GM23338 (cell line): ENCODE measurements at regions not wholly inside any gene's neighbourhood (a gene's known extent, or its start where the extent isn't known, plus 50 kb on each side); places are given as distances from the start of the nearest gene placed in this dataset.

ENCODE experiments used
- ATAC-seq: fragments of 200-7000 bp; cut with Tn5 transposase; 3 replicates; pipeline ENCODE4 v1.9.1; 2020
- DNase-seq: peaks from one replicate; pipeline ENCODE4 v3.0.0-alpha.2; 2015; ENCODE audit warnings: low spot score
- H2AFZ ChIP-seq: fragments of 200-600 bp; sonication (generic); 2 replicates; pipeline ENCODE4 v1.8.0; 2016; ENCODE audit warnings: antibody characterized with exemption, mild to moderate bottlenecking, moderate library complexity
- H3F3A ChIP-seq: fragments of 200-600 bp; sonication (generic); replicated peaks from 2 replicates; pipeline ENCODE4 v1.8.0; 2017; ENCODE audit warnings: antibody characterized with exemption, mixed run types, low read depth
- H3K27ac ChIP-seq: fragments of 200-600 bp; sonication (generic); 2 replicates; pipeline ENCODE4 v1.6.1; 2016; ENCODE audit warnings: low read depth
- H3K27me3 ChIP-seq: fragments of 200-600 bp; sonication (generic); 2 replicates; pipeline ENCODE4 v1.8.0; 2016; ENCODE audit warnings: mild to moderate bottlenecking, mixed run types, moderate library complexity; ENCODE audit not compliant: insufficient read depth
- H3K36me3 ChIP-seq: fragments of 200-600 bp; sonication (generic); 2 replicates; pipeline ENCODE4 v1.8.0; 2016; ENCODE audit warnings: mild to moderate bottlenecking; ENCODE audit not compliant: insufficient read depth
- H3K4me1 ChIP-seq: fragments of 200-600 bp; sonication (generic); 2 replicates; pipeline ENCODE4 v1.8.0; 2016; ENCODE audit warnings: mild to moderate bottlenecking, moderate library complexity; ENCODE audit not compliant: insufficient read depth
- H3K4me2 ChIP-seq: fragments of 200-600 bp; sonication (generic); 2 replicates; pipeline ENCODE4 v1.7.1; 2017; ENCODE audit warnings: mixed run types
- H3K4me3 ChIP-seq: fragments of 200-600 bp; sonication (generic); 2 replicates; pipeline ENCODE4 v1.6.1; 2016; ENCODE audit warnings: mixed run types
- H3K79me2 ChIP-seq: fragments of 200-600 bp; sonication (generic); replicated peaks from 2 replicates; pipeline ENCODE4 v1.8.0; 2017; ENCODE audit warnings: mild to moderate bottlenecking; ENCODE audit not compliant: insufficient read depth
- H3K9me2 ChIP-seq: fragments of 200-600 bp; sonication (generic); 2 replicates; pipeline ENCODE4 v1.8.0; 2017; ENCODE audit not compliant: insufficient read depth
- H4K20me1 ChIP-seq: fragments of 200-600 bp; sonication (generic); replicated peaks from 2 replicates; pipeline ENCODE4 v1.8.0; 2017; ENCODE audit warnings: mild to moderate bottlenecking; ENCODE audit not compliant: insufficient read depth
- H3K27ac Mint-ChIP-seq: 2 replicates; pipeline ENCODE4 v1.8.0; 2020; ENCODE audit warnings: inconsistent platforms, mild to moderate bottlenecking, moderate library complexity, mixed read lengths
- H3K27me3 Mint-ChIP-seq: 3 replicates; pipeline ENCODE4 v1.8.0; 2022; ENCODE audit warnings: low read depth, mild to moderate bottlenecking, moderate library complexity, mixed read lengths, inconsistent platforms; ENCODE audit not compliant: insufficient read depth, poor library complexity
- H3K36me3 Mint-ChIP-seq: 3 replicates; pipeline ENCODE4 v1.8.0; 2021; ENCODE audit warnings: low read depth, mild to moderate bottlenecking, inconsistent platforms, moderate library complexity, mixed read lengths
- H3K4me1 Mint-ChIP-seq: 3 replicates; pipeline ENCODE4 v1.8.0; 2020; ENCODE audit warnings: mild to moderate bottlenecking, inconsistent platforms, mixed read lengths
- H3K4me3 Mint-ChIP-seq: 3 replicates; pipeline ENCODE4 v1.8.0; 2021; ENCODE audit warnings: moderate library complexity, mild to moderate bottlenecking, inconsistent platforms, mixed read lengths
- H3K9me3 Mint-ChIP-seq: 3 replicates; pipeline ENCODE4 v1.8.0; 2020; ENCODE audit warnings: moderate library complexity, mild to moderate bottlenecking, inconsistent platforms, mixed read lengths
- CREB1 ChIP-seq: fragments of 250-450 bp; sonication (Bioruptor Pico); IDR thresholded peaks from 2 replicates; pipeline ENCODE4 v1.5.0; 2020; ENCODE audit warnings: low read depth, mild to moderate bottlenecking, moderate library complexity
- CTCF ChIP-seq, 2 experiments: fragments of 200-600 bp in 1 of 2; sonication (generic) in 1 of 2; conservative IDR thresholded peaks; 2 replicates each; pipeline versions ENCODE4 v1.5.1 to v1.6.1; 2016 to 2017; ENCODE audit warnings: antibody characterized with exemption in 2 of 2, low read depth in 2 of 2, mild to moderate bottlenecking in 2 of 2, moderate library complexity in 1 of 2
- EZH2 ChIP-seq: fragments of 200-600 bp; sonication (generic); IDR thresholded peaks from one replicate; pipeline ENCODE4 v1.8.0; 2017; ENCODE audit warnings: antibody characterized with exemption, mild to moderate bottlenecking, low read depth; ENCODE audit not compliant: unreplicated experiment
- EZH2phosphoT487 ChIP-seq: fragments of 200-600 bp; sonication (generic); IDR thresholded peaks from one replicate; pipeline ENCODE4 v1.8.1; 2018; ENCODE audit warnings: antibody characterized with exemption; ENCODE audit not compliant: unreplicated experiment
- JUNB ChIP-seq: IDR thresholded peaks from one replicate; pipeline ENCODE4 v1.6.1; 2016; ENCODE audit warnings: antibody characterized with exemption; ENCODE audit not compliant: unreplicated experiment
- POLR2AphosphoS5 ChIP-seq: IDR thresholded peaks from 2 replicates; pipeline ENCODE4 v1.6.1; 2016; ENCODE audit warnings: antibody characterized with exemption, low read depth
- REST ChIP-seq: IDR thresholded peaks from one replicate; pipeline ENCODE4 v1.6.1; 2018; ENCODE audit warnings: antibody characterized with exemption; ENCODE audit not compliant: unreplicated experiment
- STAT1 ChIP-seq: IDR thresholded peaks from one replicate; pipeline ENCODE4 v1.6.1; 2016; ENCODE audit warnings: antibody characterized with exemption; ENCODE audit not compliant: unreplicated experiment

GRCh38 chr13:24041651-24042225 is 118.8 kb upstream of the SPATA13 start:
- H3K4me3 Mint-ChIP-seq = no peak overlapping the region; the same call in 2 of the 3 replicates
- Histone ChIP-seq H3K4me2 (no peak overlapping the region), H3K36me3 (no peaks in the 10 kb centered on the region), H4K20me1 (no peaks in the 10 kb centered on the region), H3F3A (no peaks in the 10 kb centered on the region), H3K4me1 (no peaks in the 10 kb centered on the region; the same call in 1 of the 2 replicates), H3K27ac (no peak overlapping the region), H3K4me3 (no peak overlapping the region), H3K79me2 (no peaks in the 10 kb centered on the region), H3K27me3 (no peaks in the 10 kb centered on the region), H2AFZ (no peak overlapping the region), H3K9me2 (no peaks in the 10 kb centered on the region)
- no peak for ATAC-seq
- H3K36me3 Mint-ChIP-seq = peaks cover 1% of the 10 kb centered on the region; the same call in 1 of the 3 replicates
- no peak for DNase-seq
- H3K27me3 Mint-ChIP-seq = peaks cover 31% of the 10 kb centered on the region
- H3K4me1 Mint-ChIP-seq = peaks cover 29% of the 10 kb centered on the region
- H3K27ac Mint-ChIP-seq = no peak overlapping the region
- TF ChIP-seq EZH2 = no peak
- TF ChIP-seq CTCF (conservative IDR thresholded peaks at IDR 0.05; ENCODE audit: low read depth in 2 of 2) = 0 out of 4 replicates have a peak, but pooled peaks of 1 of the 2 experiments have one; percentile 11
- peaks cover 7% of the 10 kb centered on the region for H3K9me3 Mint-ChIP-seq

GRCh38 chr13:24042710-24043440 is 117.6 kb upstream of the SPATA13 start:
- Mint-ChIP-seq H3K4me1 (peaks cover 33% of the 10 kb centered on the region), H3K4me3 (no peak overlapping the region), H3K27me3 (peaks cover 33% of the 10 kb centered on the region), H3K36me3 (peaks cover 5% of the 10 kb centered on the region; the same call in 1 of the 3 replicates), H3K9me3 (peaks cover 12% of the 10 kb centered on the region), H3K27ac (no peak overlapping the region)
- no peaks in the 10 kb centered on the region for H3F3A ChIP-seq
- H3K4me2 ChIP-seq = no peak overlapping the region
- TF ChIP-seq JUNB (no peak), STAT1 (no peak), EZH2 (no peak)
- no peaks in the 10 kb centered on the region for H3K27me3 ChIP-seq
- no peak overlapping the region for H3K4me3 ChIP-seq
- H3K4me1 ChIP-seq = no peaks in the 10 kb centered on the region; the same call in 1 of the 2 replicates
- no peak overlapping the region for H2AFZ ChIP-seq
- H3K36me3 ChIP-seq = no peaks in the 10 kb centered on the region
- no peaks in the 10 kb centered on the region for H3K79me2 ChIP-seq
- H4K20me1 ChIP-seq = no peaks in the 10 kb centered on the region
- ATAC-seq (no peak), DNase-seq (no peak)
- H3K9me2 ChIP-seq = no peaks in the 10 kb centered on the region
- H3K27ac ChIP-seq = no peak overlapping the region

- no peak overlapping the region for H3K27ac Mint-ChIP-seq
- peaks cover 5% of the 10 kb centered on the region; the same call in 1 of the 3 replicates for H3K36me3 Mint-ChIP-seq
- no peaks in the 10 kb centered on the region for H3K79me2 ChIP-seq
- peaks cover 28% of the 10 kb centered on the region for H3K27me3 Mint-ChIP-seq
- peaks cover 12% of the 10 kb centered on the region for H3K9me3 Mint-ChIP-seq
- H3K27me3 ChIP-seq = no peaks in the 10 kb centered on the region
- H3K9me2 ChIP-seq = no peaks in the 10 kb centered on the region
- H3F3A ChIP-seq = no peaks in the 10 kb centered on the region
- no peak overlapping the region for H3K4me2 ChIP-seq
- H4K20me1 ChIP-seq = no peaks in the 10 kb centered on the region
- H3K36me3 ChIP-seq = no peaks in the 10 kb centered on the region
- peaks cover 31% of the 10 kb centered on the region for H3K4me1 Mint-ChIP-seq
- H3K27ac ChIP-seq = no peak overlapping the region
- H3K4me3 Mint-ChIP-seq = no peak overlapping the region
- ATAC-seq = peak; percentile 16; the same call in 1 of the 3 replicates
- DNase-seq = no peak
- H3K4me3 ChIP-seq = no peak overlapping the region
- no peaks in the 10 kb centered on the region; the same call in 1 of the 2 replicates for H3K4me1 ChIP-seq
- no peak overlapping the region for H2AFZ ChIP-seq
- TF ChIP-seq EZH2phosphoT487 = no peak
- TF ChIP-seq CTCF (conservative IDR thresholded peaks at IDR 0.05; ENCODE audit: low read depth in 2 of 2) = no peak
- TF ChIP-seq CREB1 (CRISPR knock-in tag) = no peak
- TF ChIP-seq POLR2AphosphoS5 = no peak
- no peak for TF ChIP-seq JUNB
- no peak for TF ChIP-seq REST
- no peak for TF ChIP-seq EZH2
These were observed 116.8 kb upstream of the SPATA13 start for GRCh38 chr13:24043590-24044350.
